Left ventricle myocardium inferior (tissue), 1 donor: ENCODE measurements at regions not wholly inside any gene's neighbourhood (a gene's known extent, or its start where the extent isn't known, plus 50 kb on each side); places are given as distances from the start of the nearest gene placed in this dataset.

Experiments used
- DNase-seq: peaks from one replicate; pipeline ENCODE4 v3.0.0-alpha.2; 2020
- H3K27ac ChIP-seq: fragments of 200-600 bp; replicated peaks from 2 replicates; pipeline ENCODE4 v1.8.0; 2021
- H3K27me3 ChIP-seq: fragments of 200-600 bp; 2 replicates; pipeline ENCODE4 v1.8.0; 2021; ENCODE audit warnings: low read depth
- H3K36me3 ChIP-seq: fragments of 200-600 bp; 2 replicates; pipeline ENCODE4 v1.8.0; 2021
- H3K4me1 ChIP-seq: fragments of 200-600 bp; 2 replicates; pipeline ENCODE4 v1.8.0; 2021
- H3K4me3 ChIP-seq: fragments of 200-600 bp; 2 replicates; pipeline ENCODE4 v1.8.0; 2021; ENCODE audit warnings: mild to moderate bottlenecking, moderate library complexity
- H3K9me3 ChIP-seq: fragments of 200-600 bp; replicated peaks from 2 replicates; pipeline ENCODE4 v1.8.0; 2021
- intact Hi-C: fragments of 100-400 bp; cut with micrococcal nuclease; formaldehyde crosslinking; loops from one replicate; pipeline ENCODE4 v1.11.0; 2022
- TF ChIP-seq, protein P1 (sequence below): fragments of 200-600 bp; IDR thresholded peaks from 2 replicates; pipeline ENCODE4 v1.8.0; 2021; ENCODE audit warnings: antibody characterized with exemption, mild to moderate bottlenecking, borderline replicate concordance
- donor health status: DM: no; HTN: yes; CAD: no; lungs with severe emphysema.

DNA sequence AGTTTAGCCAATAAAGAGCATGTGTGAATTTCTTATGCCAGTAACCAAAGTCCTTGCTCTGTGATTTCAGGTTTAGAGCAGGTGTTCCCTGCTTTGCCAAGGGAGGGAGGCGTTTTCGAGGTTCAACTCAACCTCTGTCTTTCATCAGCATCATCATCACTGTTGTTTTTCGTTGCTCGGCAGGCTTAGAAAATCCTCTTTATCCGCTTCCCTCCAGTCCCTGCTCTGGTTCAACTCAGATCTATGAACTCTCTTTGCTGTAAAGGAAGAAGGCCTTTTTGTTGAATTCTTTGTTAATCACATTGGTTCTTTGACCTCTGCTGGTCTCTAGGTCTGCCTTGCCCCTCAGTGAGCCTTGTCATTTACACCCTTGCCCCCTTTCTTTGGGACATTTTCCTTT is 243.9 kb upstream of the RBFOX1 start:
- intact Hi-C loops = no loop called here
- TF ChIP-seq, protein P1, sequence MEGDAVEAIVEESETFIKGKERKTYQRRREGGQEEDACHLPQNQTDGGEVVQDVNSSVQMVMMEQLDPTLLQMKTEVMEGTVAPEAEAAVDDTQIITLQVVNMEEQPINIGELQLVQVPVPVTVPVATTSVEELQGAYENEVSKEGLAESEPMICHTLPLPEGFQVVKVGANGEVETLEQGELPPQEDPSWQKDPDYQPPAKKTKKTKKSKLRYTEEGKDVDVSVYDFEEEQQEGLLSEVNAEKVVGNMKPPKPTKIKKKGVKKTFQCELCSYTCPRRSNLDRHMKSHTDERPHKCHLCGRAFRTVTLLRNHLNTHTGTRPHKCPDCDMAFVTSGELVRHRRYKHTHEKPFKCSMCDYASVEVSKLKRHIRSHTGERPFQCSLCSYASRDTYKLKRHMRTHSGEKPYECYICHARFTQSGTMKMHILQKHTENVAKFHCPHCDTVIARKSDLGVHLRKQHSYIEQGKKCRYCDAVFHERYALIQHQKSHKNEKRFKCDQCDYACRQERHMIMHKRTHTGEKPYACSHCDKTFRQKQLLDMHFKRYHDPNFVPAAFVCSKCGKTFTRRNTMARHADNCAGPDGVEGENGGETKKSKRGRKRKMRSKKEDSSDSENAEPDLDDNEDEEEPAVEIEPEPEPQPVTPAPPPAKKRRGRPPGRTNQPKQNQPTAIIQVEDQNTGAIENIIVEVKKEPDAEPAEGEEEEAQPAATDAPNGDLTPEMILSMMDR = no peak
- no peak for DNase-seq

DNA sequence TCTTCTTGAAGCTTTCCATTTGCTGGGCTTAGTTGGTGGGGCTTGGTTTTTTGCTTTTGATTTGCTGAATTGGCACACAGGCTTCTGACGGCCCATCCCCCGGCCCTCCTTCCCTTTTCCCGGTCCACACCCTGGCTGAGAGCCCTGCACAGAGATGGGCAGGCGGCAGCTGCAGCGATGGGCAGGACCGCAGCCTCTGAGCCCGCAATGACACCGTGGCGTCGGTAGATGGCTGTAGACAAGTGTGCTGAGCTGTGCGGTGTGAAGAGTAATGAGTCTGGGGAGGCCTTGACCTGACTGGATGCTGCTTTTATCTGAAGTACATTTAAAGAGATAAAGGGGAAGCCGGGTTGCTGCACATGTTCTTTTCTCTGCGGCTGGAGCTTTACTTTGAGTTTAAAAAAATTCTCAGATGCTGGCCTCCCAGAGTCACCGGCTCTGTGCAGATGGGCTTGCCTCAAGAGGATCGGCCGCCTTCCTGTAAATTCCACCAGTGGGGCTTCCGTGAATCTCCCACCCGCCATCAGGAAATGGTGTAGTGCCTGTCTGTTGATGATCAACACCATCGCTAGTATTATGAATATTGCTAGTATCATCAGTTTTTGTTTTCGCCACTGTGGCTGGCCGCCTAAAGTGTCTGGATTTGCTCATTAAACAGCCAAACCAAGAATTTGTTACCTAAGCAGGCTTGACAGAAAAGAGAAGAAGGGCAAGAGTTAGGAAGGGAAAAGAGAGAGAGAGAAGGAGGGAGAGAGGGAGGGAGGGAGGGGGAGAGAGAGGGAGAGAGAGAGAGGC is 245.6 kb upstream of the RBFOX1 start:
- peaks cover 69% of the 10 kb centered on the region for H3K27me3 ChIP-seq
- H3K36me3 ChIP-seq = no peaks in the 10 kb centered on the region
- TF ChIP-seq, protein P1 = peak; percentile 57
- no peak overlapping the region for H3K27ac ChIP-seq
- intact Hi-C loops = no loop called here
- peak overlapping the region; percentile 43 for H3K4me3 ChIP-seq
- no peaks in the 10 kb centered on the region for H3K4me1 ChIP-seq
- no peaks in the 10 kb centered on the region for H3K9me3 ChIP-seq
- peak; percentile 33 for DNase-seq

More for the DNA sequence above, 243.9 kb upstream of the RBFOX1 start:
- no peak overlapping the region for H3K27ac ChIP-seq
- no peaks in the 10 kb centered on the region for H3K36me3 ChIP-seq
- H3K27me3 ChIP-seq = peaks cover 76% of the 10 kb centered on the region
- no peaks in the 10 kb centered on the region for H3K4me1 ChIP-seq
- H3K9me3 ChIP-seq = no peaks in the 10 kb centered on the region
- H3K4me3 ChIP-seq = peak overlapping the region; percentile 43

DNA sequence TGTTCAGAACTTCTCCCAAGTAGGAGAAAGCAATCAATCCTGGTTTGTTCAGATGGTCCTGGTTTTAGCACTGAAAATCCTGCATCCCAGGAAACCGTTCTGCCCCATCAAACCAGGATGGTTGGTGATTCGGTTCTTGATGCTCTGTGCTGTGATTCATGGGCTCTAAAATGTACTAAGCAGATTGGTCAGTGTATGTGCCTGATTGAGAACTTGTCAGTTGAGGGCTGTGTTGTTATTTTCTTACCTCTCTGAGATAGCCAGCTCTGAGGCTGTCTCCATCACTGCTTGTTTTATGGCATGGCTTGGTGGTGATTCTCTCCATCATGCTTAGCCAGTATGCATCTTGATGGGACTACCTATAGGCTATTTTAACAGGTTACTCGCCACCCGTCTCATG is 246.9 kb upstream of the RBFOX1 start:
- intact Hi-C loops = no loop called here
- TF ChIP-seq, protein P1 = no peak
- no peak overlapping the region for H3K27ac ChIP-seq
- H3K27me3 ChIP-seq = peaks cover 71% of the 10 kb centered on the region
- no peak for DNase-seq
- no peaks in the 10 kb centered on the region for H3K36me3 ChIP-seq
- no peak overlapping the region for H3K4me3 ChIP-seq
- no peaks in the 10 kb centered on the region for H3K9me3 ChIP-seq
- H3K4me1 ChIP-seq = no peaks in the 10 kb centered on the region

DNA sequence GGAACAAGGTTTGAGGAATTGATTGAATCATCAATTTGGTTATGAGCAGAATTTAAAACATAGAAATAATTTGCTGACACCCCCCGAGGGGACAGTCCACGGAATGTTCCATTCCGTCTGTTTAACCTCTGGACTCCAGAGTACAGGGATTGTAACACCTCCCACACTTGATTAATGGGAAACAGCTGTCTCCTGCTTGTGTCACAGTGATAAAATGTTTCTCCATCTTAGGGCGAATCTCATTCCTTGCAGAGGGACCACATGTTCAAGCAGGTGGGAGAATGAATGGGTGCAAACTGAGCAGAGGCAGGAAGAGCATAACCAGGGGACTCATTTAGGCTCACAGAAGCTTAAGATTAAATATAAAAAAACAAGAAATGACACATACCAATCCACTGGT is 249.5 kb upstream of the RBFOX1 start:
- TF ChIP-seq, protein P1 = no peak
- no peaks in the 10 kb centered on the region for H3K4me1 ChIP-seq
- H3K27me3 ChIP-seq = peaks cover 45% of the 10 kb centered on the region
- H3K9me3 ChIP-seq = no peaks in the 10 kb centered on the region
- intact Hi-C loops = no loop called here
- H3K4me3 ChIP-seq = no peak overlapping the region
- no peak overlapping the region for H3K27ac ChIP-seq
- H3K36me3 ChIP-seq = no peaks in the 10 kb centered on the region
- DNase-seq = no peak

DNA sequence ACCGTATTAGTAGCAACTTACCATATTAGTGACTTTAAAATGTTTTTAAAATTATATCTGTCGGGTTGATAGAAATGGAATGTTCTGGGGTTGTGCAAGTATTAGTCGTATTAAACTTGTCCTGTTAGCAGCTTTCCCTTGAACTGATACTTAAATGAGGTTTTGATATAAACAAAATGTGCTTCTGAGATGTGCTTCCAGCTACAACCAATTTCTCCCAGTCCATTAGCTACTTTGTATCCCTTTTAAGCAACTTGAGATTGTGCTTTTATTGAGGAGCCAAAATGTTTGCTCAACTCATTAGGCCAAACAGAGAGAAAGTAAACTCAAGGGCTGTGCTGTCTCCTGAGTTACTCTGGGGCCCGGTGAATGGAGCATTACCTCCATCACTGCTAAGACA is 255.0 kb upstream of the RBFOX1 start:
- no peak overlapping the region for H3K4me3 ChIP-seq
- no peaks in the 10 kb centered on the region for H3K36me3 ChIP-seq
- H3K4me1 ChIP-seq = no peaks in the 10 kb centered on the region
- intact Hi-C loops = no loop called here
- no peak overlapping the region for H3K27ac ChIP-seq
- peaks cover 12% of the 10 kb centered on the region for H3K9me3 ChIP-seq
- TF ChIP-seq, protein P1 = no peak
- peaks cover 9% of the 10 kb centered on the region for H3K27me3 ChIP-seq
- DNase-seq = no peak
